ENCODE measurements at regions not wholly inside any gene's neighbourhood (a gene's known extent, or its start where the extent isn't known, plus 50 kb on each side); places are given as distances from the start of the nearest gene placed in this dataset.
"Not testable (repeated sequence)": the region's sequence is repeated elsewhere in the genome, so short reads cannot be mapped to it uniquely, and the experiment has no call there.

DNA sequence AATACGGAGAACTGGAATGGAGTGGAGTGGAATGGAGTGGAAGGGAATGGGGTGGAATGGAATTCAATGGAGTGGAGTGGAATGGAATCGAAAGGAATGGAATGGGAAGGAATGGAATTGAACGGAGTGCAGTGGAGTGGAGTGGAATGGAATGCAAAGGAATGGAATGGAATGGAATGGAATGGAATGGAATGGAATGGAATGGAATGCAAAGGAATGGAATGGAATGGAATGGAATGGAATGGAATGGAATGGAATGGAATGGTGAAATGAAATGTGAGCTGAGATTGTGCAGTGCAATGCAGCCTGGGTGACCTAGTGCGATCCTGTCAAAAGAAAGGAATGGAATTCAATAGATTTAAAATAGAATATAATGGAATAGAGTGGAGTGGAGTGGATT is 357.3 kb upstream of the WSB1 start:
- intact Hi-C loops (cut with DNase I, micrococcal nuclease); DNase-seq; ATAC-seq: not testable (repeated sequence)

DNA sequence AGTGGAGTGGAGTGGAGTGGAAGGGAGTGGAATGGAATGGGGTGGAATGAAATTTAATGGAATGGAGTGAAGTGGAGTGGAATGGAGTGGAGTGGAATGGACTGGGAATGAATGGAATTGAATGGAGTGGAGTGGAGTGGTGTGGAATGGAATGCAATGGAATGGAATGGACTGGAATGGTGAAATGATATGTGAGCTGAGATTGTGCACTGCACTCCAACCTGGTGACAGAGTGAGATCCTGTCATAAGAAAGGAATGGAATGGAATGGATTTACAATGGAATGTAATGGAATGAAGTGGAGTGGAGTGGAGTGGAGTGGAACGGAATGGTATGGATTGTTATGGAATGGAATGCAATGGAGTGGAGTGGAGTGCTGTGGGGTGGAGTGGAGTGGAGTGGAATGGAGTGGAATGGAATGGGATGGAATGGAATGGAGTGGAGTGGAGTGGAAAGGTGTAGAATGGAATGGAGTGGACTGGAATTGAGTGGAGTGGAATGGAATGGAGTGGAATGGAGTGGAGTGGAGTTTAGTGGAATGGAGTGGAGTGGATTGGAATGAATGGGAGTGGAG is 356.1 kb upstream of the WSB1 start:
- ATAC-seq; intact Hi-C loops (cut with DNase I, micrococcal nuclease); DNase-seq: not testable (repeated sequence)

DNA sequence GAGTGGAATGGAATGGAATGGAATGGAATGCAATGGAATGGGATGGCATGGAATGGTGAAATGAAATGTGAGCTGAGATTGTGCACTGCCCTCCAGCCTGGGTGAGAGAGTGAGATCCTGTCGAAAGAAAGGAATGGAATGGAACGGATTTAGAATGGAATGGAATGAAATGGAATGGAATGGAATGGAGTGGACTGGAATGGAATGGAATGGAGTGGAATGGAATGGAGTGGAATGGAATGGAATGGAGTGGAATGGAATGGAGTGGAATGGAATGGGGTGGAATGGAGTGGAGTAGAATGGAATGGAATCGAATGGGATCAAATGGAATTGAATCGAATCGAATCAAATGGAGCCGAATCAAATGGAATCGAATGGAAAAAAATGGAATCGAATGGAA is 354.2 kb upstream of the WSB1 start:
- DNase-seq; ATAC-seq; intact Hi-C loops (cut with DNase I, micrococcal nuclease): not testable (repeated sequence)

DNA sequence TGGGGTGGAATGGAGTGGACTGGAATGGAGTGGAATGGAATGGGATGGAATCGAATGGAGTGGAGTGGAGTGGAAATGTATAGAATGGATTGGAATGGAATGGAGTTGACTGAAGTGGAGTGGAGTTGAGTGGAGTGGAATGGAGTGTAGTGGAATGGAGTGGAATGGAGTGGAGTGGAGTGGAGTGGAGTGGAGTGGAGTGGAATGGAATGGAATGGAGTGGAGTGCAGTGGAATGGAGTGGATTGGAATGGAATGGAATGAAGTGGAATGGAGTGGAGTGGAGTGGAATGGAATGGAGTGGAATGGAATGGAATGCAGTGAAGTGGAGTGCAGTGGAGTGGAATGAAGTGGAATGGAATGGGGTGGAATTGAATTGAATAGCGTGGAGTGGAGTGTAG is 353.3 kb upstream of the WSB1 start:
- ATAC-seq; intact Hi-C loops (cut with DNase I, micrococcal nuclease); DNase-seq: not testable (repeated sequence)

DNA sequence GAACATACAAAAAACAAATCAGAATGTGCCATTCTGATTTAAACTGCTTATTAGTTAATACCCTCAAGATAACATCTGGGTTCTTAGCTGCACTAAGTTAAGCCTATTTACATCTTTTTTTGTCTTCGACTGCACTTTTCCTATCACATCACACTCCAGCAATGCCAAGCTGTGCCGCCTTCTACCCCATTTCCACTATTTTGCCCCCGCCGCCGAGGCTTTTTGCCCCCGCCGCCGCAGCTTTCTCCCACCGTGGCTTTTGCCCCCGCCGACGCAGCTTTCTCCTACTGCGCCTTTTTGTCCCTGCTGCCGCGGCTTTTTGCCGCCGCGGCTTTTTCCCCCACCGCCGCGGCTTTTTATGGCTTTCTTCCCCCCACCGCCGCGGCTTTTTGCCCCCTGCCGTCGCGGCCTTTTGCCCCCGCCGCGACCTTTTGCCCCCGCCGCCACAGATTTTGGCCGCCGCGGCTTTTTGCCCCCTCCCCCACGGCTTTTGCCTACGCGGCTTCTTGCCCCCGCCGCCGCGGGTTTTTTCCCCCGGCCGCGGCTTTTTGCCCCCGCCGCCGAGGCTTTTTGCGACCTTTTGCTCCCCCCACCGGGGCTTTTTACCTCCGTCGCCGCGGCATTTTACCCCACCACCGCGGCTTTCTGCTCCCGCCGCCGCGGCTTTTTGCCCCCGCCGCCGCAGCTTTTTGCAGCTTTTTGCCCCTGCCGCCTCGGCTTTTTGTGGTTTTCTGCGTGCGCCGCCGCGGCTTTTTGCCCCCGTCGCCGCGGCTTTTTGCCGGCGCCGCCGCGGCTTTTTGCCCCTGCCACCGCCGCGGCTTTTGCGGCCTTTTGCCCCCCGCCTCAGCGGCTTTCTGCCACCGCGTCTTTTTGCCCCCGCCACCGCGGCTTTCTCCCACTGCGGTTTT is 331.4 kb upstream of the WSB1 start:
- intact Hi-C loops (cut with DNase I, micrococcal nuclease), result no loop called here
- DNase-seq (no peak), ATAC-seq (no peak)

DNA sequence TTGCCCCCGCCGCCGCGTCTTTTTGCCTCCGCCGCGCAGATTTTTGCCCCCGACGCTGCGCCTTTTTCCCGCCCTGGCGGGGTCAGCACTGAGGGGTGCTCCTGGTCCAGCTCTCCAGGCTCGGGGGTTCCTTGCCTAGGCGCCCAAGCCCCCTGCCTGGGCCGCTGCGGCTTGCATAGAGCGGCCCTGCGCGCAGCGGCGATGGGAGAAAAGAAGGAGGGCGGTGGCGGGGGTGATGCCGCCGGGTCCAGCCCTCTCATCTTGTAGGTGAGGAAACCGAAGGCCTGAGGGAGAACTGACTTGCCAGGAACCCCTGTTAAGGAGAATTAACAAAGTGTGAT is 330.8 kb upstream of the WSB1 start:
- no peak for ATAC-seq

DNA sequence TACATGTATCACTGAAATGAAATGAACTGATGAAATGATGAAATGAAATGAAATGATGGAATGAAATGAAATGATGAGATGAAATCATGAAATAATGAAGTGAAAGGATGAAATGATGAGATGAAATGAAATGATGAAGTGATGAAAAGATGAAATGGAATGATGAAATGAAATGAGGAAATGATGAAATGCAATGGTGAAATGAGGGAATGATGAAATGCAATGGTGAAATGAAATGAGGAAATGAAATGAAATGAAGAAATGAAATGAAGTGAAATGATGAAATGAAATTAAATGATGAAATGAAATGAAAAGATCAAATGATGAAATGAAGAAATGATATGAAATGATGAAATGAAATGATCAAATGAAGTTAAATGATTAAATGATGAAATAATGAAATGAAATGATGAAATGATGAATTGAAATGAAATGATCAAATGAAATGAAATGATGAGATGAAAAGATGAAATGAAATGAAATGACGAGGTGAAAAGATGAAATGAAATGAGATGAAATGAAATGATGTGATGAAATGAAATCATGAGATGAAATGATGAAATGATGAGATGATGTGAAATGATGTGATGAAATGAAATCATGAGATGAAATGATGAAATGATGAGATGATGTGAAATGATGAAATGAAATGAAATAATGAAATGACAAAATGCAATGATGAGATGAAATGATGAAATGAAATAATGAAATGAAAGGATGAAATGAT is 327.9 kb upstream of the WSB1 start:
- intact Hi-C loops (cut with DNase I, micrococcal nuclease); ATAC-seq; DNase-seq: not testable (repeated sequence)

More for the DNA sequence above, 330.8 kb upstream of the WSB1 start:
- no peak for DNase-seq
- intact Hi-C loops (cut with DNase I, micrococcal nuclease), result no loop called here

DNA sequence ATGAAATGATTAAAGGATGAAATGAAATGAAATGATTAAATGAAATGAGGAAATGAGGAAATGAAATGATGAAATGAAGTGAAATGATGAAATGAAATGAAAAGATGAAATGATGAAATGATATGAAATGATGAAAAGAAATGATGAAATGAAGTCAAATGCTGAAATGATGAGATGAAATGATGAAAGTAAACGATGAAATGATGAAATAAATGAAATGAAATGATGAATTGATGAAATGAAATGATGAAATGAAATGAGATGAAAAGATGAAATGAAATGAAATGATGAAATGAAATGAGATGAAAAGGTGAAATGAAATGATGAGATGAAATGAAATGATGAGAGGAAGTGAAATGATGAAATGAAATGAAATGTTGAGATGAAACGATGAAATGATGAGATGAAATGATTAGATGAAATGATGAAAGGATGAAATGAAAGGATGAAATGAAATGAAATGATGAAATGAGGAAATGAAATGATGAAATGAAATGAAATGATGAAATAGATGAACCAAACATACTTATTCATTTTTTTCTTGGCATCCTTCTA is 327.2 kb upstream of the WSB1 start:
- intact Hi-C loops (cut with DNase I, micrococcal nuclease); DNase-seq; ATAC-seq: not testable (repeated sequence)

DNA sequence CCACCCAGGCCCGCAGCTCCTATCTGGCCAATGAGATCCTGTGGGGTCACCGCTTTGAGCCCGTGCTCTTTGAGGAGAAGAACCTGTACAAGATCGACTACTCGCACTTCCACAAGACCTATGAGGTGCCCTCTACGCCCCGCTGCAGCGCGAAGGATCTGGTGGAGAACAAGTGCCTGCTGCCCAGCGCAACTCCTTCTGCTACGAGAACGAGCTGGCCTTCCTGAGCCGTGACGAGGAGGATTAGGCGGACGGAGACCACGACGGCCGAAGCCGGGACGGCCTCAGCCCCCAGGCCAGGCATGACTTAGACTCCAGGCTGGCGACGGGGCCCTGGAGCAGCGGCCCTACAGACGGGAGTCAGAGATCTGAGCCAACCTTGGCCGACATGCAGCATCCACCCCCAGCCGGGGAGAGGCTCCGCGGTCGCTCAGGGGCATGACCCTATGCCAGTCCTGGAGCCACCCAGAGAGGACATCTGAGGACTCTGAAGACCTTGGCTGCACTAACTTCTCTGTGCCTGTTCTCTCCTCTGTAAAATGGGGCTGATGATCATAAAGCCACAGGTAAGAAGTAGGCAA is 312.0 kb upstream of the WSB1 start:
- DNase-seq; intact Hi-C loops (cut with DNase I, micrococcal nuclease); ATAC-seq: not testable (repeated sequence)

DNA sequence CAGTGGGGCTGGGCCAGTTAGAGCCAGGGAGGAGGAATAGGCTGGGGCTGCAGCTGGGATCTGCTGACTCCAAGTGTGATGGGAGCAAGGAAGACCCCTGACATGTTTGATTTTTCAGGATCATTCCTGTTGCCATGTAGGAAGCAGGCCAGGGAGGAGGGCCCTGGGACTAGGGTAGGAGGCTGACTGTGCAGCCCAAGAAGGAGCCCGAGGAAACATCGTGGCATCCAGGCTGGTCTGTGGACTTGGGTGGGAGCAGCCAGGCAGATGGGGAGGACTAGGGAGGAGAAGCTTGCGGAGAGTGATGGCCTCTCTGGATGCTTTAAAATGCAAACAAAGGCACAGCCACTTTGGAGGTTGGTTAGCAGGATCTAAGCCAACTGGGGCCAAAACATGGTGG is 311.4 kb upstream of the WSB1 start:
- intact Hi-C loops (cut with DNase I, micrococcal nuclease); ATAC-seq; DNase-seq: not testable (repeated sequence)

DNA sequence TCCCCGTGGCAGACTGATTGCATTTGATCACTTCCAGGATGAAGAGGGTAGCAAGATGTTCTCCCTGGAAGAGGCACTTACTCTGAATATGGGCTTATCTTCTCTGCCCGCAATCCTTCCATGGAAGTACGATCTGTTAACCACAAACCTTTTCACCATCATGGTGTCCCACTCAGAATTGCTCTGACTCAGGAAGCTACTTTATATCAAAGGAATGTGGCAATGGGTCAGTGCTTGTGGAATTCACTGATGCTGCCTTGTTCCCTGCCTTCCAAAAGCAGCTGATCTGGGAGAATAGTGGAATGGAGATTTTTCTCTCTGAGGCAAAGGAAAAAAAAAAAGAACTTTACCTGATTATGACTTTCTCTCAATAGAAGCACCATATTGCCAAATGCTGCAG is 306.1 kb upstream of the WSB1 start:
- DNase-seq; ATAC-seq; intact Hi-C loops (cut with DNase I, micrococcal nuclease): not testable (repeated sequence)

DNA sequence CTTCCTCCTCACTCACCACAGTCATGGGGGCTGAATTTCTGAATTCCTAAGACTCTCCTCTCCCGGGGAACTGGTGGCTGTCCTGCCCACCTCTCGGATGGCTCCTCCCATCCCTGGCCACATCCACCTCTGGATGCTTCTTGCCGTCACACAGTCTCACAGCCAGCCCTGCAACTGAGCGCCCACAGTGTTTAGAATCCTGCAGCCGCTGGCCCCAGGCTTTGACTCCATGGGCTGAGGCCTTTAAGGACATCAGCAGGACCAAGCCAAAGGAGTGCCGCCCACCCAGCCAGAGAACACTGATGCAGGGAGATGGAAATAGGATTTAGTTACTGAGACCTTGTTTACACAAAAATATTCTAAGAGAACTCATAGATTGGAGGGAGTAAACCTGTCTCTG is 299.3 kb upstream of the WSB1 start:
- DNase-seq; intact Hi-C loops (cut with DNase I, micrococcal nuclease); ATAC-seq: not testable (repeated sequence)

DNA sequence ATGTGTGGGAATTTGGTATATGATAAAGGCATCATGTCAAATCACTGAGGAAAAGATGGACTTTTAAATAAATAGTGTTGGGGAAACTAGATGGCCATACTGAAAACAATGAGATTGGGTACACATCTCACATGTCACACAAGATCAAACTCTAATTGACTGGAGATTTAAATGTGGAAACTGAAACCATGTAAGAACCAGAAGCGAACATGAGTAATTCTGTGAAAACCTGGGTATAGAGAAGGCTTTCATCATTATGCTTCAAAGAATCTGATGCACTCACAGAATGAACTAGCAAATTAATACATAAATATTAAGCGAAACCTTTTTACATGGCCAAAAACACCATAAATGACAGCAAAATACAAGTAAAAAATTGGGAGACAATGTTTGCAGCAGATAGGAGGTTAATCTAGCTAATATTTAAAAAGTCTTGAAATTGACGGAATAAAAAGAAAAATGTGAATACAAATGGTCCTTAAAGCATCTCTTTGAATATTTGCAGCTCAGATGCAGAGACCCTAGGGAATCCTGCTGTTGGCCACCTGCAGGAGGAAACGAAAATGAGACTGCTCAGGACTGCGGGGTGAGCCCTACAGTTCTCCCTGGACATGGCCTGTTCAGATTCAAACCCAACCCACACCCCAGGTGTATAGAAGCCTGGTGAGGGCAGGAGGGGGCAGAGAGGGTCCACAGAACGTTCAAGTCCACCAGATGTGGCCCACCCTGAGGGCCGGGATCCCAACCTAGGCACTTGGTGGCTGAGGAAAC is 297.6 kb upstream of the WSB1 start:
- intact Hi-C loops (cut with DNase I, micrococcal nuclease); ATAC-seq; DNase-seq: not testable (repeated sequence)

DNA sequence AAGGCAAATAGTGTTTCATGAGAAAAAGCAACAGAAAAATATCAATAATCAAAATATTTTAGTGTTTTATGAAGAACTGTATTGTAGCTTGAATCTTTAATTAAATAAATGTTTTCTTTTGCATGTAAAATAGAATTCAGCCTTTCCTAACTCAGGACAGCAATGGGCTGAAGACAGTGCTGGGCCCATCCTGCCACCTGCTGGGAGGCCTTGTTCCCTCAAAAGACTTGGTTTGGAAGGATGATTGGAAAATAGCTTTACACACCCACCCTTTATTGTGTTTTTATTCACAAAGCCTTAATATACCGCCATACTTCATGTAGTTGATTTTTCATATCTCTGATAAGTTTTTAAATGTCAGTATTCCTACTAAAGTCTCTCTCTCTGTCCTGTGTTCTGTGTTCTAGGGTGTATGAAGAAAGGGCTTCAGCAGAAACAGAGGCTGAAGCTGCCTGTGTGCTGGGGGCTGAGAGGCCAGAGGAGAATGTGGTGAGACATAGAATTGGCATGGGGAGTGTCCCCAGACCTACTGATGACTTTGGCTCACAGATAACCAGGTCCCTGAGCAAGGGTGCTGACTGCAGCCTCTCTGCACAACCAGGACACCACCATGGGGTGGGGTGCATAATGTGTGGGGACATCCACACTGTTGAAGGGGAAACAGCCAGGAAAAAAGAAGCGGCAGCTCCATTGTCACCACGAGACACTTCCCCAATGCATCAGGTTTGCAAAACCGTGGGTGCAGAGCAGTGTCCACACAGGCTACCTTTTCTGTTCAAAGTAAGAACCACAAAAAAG is 286.0 kb upstream of the WSB1 start:
- intact Hi-C loops (cut with DNase I, micrococcal nuclease); DNase-seq; ATAC-seq: not testable (repeated sequence)

DNA sequence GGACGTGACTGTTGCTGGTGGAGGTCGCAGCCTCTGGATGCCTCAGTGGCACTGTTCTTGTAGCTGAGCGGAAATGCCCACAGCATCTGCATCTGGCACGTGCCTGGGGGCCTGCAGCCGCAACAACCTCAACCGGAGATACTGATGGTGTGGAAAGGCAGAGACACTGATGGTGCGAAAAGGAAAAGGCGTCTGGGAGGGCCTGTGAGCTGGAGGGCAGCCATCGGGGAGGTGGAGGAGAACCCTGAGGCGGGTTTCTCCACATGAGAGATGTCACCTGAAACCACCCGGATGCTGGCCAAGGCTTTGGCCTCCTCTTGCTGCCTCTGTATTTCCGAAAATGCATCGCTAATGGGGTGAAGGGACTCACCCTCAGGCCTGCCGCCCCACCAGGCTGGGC is 284.8 kb upstream of the WSB1 start:
- DNase-seq, result no peak
- intact Hi-C loops (cut with DNase I, micrococcal nuclease), result no loop called here
- no peak for ATAC-seq

DNA sequence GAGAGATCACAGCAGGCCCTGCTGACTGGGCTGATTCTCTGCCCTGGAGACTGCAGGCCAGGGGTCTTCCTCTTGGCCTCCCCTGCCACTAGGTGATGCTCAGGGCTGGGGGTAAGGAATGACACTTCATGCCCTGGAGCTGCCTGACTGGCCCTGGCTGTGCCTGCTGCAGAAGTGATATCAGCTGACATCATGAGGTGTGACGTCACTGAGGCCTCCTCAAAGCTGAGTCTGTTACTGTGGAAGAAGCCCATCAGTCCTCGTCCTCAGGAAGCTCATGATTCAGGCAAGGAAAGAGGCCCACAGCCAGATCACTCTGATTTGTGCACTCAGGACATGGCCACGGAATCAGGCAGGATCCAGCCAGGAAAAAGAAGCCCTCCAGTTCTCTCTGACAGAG is 283.8 kb upstream of the WSB1 start:
- DNase-seq; ATAC-seq; intact Hi-C loops (cut with DNase I, micrococcal nuclease): not testable (repeated sequence)

DNA sequence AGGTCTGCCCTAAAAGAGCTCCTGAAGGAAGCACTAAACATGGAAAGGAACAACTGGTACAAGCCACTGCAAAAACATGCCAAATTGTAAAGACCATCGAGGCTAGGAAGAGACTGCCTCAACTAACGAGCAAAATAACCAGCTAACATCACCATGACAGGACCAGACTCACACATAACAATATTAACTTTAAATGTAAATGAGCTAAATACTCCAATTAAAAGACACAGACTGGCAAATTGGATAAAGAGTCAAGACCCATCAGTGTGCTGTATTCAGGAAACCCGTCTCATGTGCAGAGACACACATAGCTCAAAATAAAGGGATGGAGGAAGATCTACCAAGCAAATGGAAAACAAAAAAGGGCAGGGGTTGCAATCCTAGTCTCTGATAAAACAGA is 263.4 kb upstream of the WSB1 start:
- intact Hi-C loops (cut with DNase I, micrococcal nuclease); ATAC-seq; DNase-seq: not testable (repeated sequence)

Data from left colon (tissue), 2 donors.